GM18505 (cell line): ENCODE measurements at regions not wholly inside any gene's neighbourhood (a gene's known extent, or its start where the extent isn't known, plus 50 kb on each side); places are given as distances from the start of the nearest gene placed in this dataset.

Source experiments
- ATAC-seq: cut with Tn5 transposase; IDR thresholded peaks from one replicate; pipeline ENCODE4 v1.9.1; 2021; ENCODE audit not compliant: unreplicated experiment
- POLR2A ChIP-seq: IDR thresholded peaks from 4 replicates; pipeline ENCODE4 v1.6.1; 2011; ENCODE audit warnings: borderline replicate concordance; ENCODE audit not compliant: insufficient read depth, insufficient read length; ENCODE audit errors: extremely low read depth

GRCh38 chr4:129901205-129901604, 805.3 kb downstream of the C4orf33 start:
- no peak for TF ChIP-seq POLR2A
- ATAC-seq: no peak

GRCh38 chr4:129903861-129904260, 807.9 kb downstream of the C4orf33 start:
- TF ChIP-seq POLR2A: no peak
- no peak for ATAC-seq

- no peak for ATAC-seq
- no peak for TF ChIP-seq POLR2A
Observed at GRCh38 chr4:129905256-129905655, 809.3 kb downstream of the C4orf33 start.

- no peak for TF ChIP-seq POLR2A
- ATAC-seq: no peak
Observed at GRCh38 chr4:129908117-129908516, 812.2 kb downstream of the C4orf33 start.

- no peak for ATAC-seq
- no peak for TF ChIP-seq POLR2A
Observed at GRCh38 chr4:129916991-129917390, 821.0 kb downstream of the C4orf33 start.

- no peak for ATAC-seq
- TF ChIP-seq POLR2A: no peak
Observed at GRCh38 chr4:129917651-129918050, 821.7 kb downstream of the C4orf33 start.

GRCh38 chr4:129926936-129927335, 831.0 kb downstream of the C4orf33 start:
- TF ChIP-seq POLR2A: no peak
- ATAC-seq: no peak

- no peak for TF ChIP-seq POLR2A
- no peak for ATAC-seq
Observed at GRCh38 chr4:129929052-129929451, 833.1 kb downstream of the C4orf33 start.

GRCh38 chr4:129929984-129930383, 834.0 kb downstream of the C4orf33 start:
- ATAC-seq: no peak
- TF ChIP-seq POLR2A: no peak

GRCh38 chr4:129950217-129950616, 854.3 kb downstream of the C4orf33 start:
- no peak for TF ChIP-seq POLR2A
- ATAC-seq: no peak

- ATAC-seq: no peak
- no peak for TF ChIP-seq POLR2A
Observed at GRCh38 chr4:129966175-129966574, 870.2 kb downstream of the C4orf33 start.

GRCh38 chr4:129968366-129968765, 872.4 kb downstream of the C4orf33 start:
- TF ChIP-seq POLR2A: no peak
- ATAC-seq: no peak

GRCh38 chr4:129968778-129969177, 872.8 kb downstream of the C4orf33 start:
- TF ChIP-seq POLR2A: no peak
- no peak for ATAC-seq

- TF ChIP-seq POLR2A: no peak
- no peak for ATAC-seq
Observed at GRCh38 chr4:129970801-129971200, 874.8 kb downstream of the C4orf33 start.

GRCh38 chr4:129971419-129971818, 875.5 kb downstream of the C4orf33 start:
- ATAC-seq: no peak
- no peak for TF ChIP-seq POLR2A
